Stimulated activated memory B cell treated with anti-CD40 and anti-IgM and Interleukin-4, amounts not matched to agents 10 μg/mL and 1 μg/mL and 100 μg/mL, for 72 hours (primary cell): ENCODE measurements at regions not wholly inside any gene's neighbourhood (a gene's known extent, or its start where the extent isn't known, plus 50 kb on each side); places are given as distances from the start of the nearest gene placed in this dataset.
"Not testable (repeated sequence)": the region's sequence is repeated elsewhere in the genome, so short reads cannot be mapped to it uniquely, and the experiment has no call there.

ENCODE experiments used
- ATAC-seq: fragments of 150-1000 bp; cut with Tn5 transposase; 2 replicates; pipeline ENCODE4 v1.10.0; 2021
- H3K27ac Mint-ChIP-seq: one replicate; pipeline ENCODE4 v1.8.0; 2022; ENCODE audit warnings: mild to moderate bottlenecking, mixed read lengths
- H3K27me3 Mint-ChIP-seq: one replicate; pipeline ENCODE4 v1.8.0; 2022; ENCODE audit warnings: mixed read lengths
- H3K36me3 Mint-ChIP-seq: one replicate; pipeline ENCODE4 v1.8.0; 2022; ENCODE audit warnings: mixed read lengths
- H3K4me1 Mint-ChIP-seq: one replicate; pipeline ENCODE4 v1.8.0; 2022; ENCODE audit warnings: mixed read lengths
- H3K4me3 Mint-ChIP-seq: one replicate; pipeline ENCODE4 v1.8.0; 2022; ENCODE audit warnings: mild to moderate bottlenecking, moderate library complexity, mixed read lengths
- H3K9me3 Mint-ChIP-seq: one replicate; pipeline ENCODE4 v1.8.0; 2022; ENCODE audit warnings: mixed read lengths

GRCh38 chr6:90375681-90376439, 79.2 kb upstream of the BACH2 start:
- ATAC-seq, result peak; percentile 100
- H3K4me3 Mint-ChIP-seq, result peak overlapping the region; percentile 63
- no peaks in the 10 kb centered on the region for H3K9me3 Mint-ChIP-seq
- no peaks in the 10 kb centered on the region for H3K36me3 Mint-ChIP-seq
- H3K27me3 Mint-ChIP-seq, result no peaks in the 10 kb centered on the region
- H3K27ac Mint-ChIP-seq, result peak overlapping the region; percentile 86
- H3K4me1 Mint-ChIP-seq, result peaks cover 28% of the 10 kb centered on the region

GRCh38 chr6:90374201-90374600, 77.6 kb upstream of the BACH2 start:
- no peaks in the 10 kb centered on the region for H3K9me3 Mint-ChIP-seq
- peak overlapping the region; percentile 86 for H3K27ac Mint-ChIP-seq
- peaks cover 40% of the 10 kb centered on the region for H3K4me1 Mint-ChIP-seq
- ATAC-seq, result no peak
- H3K4me3 Mint-ChIP-seq, result no peak overlapping the region
- H3K36me3 Mint-ChIP-seq, result no peaks in the 10 kb centered on the region
- H3K27me3 Mint-ChIP-seq, result no peaks in the 10 kb centered on the region

- Mint-ChIP-seq H3K36me3 (no peaks in the 10 kb centered on the region), H3K4me3 (no peak overlapping the region), H3K4me1 (peaks cover 44% of the 10 kb centered on the region), H3K9me3 (no peaks in the 10 kb centered on the region), H3K27me3 (no peaks in the 10 kb centered on the region), H3K27ac (no peak overlapping the region)
- no peak for ATAC-seq
Measured at GRCh38 chr6:90372885-90373284, 76.2 kb upstream of the BACH2 start.

GRCh38 chr6:90372450-90372849, 75.8 kb upstream of the BACH2 start:
- Mint-ChIP-seq H3K9me3 (no peaks in the 10 kb centered on the region), H3K36me3 (no peaks in the 10 kb centered on the region), H3K27me3 (no peaks in the 10 kb centered on the region), H3K27ac (no peak overlapping the region), H3K4me1 (peaks cover 40% of the 10 kb centered on the region), H3K4me3 (no peak overlapping the region)
- no peak for ATAC-seq

GRCh38 chr6:90370493-90370959, 73.9 kb upstream of the BACH2 start:
- Mint-ChIP-seq H3K4me3 (no peak overlapping the region), H3K36me3 (no peaks in the 10 kb centered on the region), H3K27ac (no peak overlapping the region), H3K9me3 (no peaks in the 10 kb centered on the region), H3K4me1 (peaks cover 26% of the 10 kb centered on the region), H3K27me3 (no peaks in the 10 kb centered on the region)
- ATAC-seq, result no peak

- ATAC-seq, result no peak
- peak overlapping the region; percentile 37 for H3K27ac Mint-ChIP-seq
- no peaks in the 10 kb centered on the region for H3K27me3 Mint-ChIP-seq
- no peak overlapping the region for H3K4me3 Mint-ChIP-seq
- H3K36me3 Mint-ChIP-seq, result no peaks in the 10 kb centered on the region
- H3K4me1 Mint-ChIP-seq, result peaks cover 20% of the 10 kb centered on the region
- H3K9me3 Mint-ChIP-seq, result no peaks in the 10 kb centered on the region
Measured at GRCh38 chr6:90369651-90370050, 73.0 kb upstream of the BACH2 start.

GRCh38 chr6:90369024-90369519, 72.4 kb upstream of the BACH2 start:
- peak; percentile 97 for ATAC-seq
- Mint-ChIP-seq H3K4me3 (no peak overlapping the region), H3K9me3 (no peaks in the 10 kb centered on the region), H3K4me1 (peaks cover 20% of the 10 kb centered on the region), H3K27me3 (no peaks in the 10 kb centered on the region), H3K27ac (peak overlapping the region; percentile 37), H3K36me3 (no peaks in the 10 kb centered on the region)

GRCh38 chr6:90368601-90369000, 72.0 kb upstream of the BACH2 start:
- Mint-ChIP-seq H3K27ac (peak overlapping the region; percentile 37), H3K4me3 (no peak overlapping the region), H3K4me1 (peaks cover 20% of the 10 kb centered on the region), H3K27me3 (no peaks in the 10 kb centered on the region), H3K9me3 (no peaks in the 10 kb centered on the region), H3K36me3 (no peaks in the 10 kb centered on the region)
- ATAC-seq, result no peak

- no peak overlapping the region for H3K27ac Mint-ChIP-seq
- H3K36me3 Mint-ChIP-seq, result no peaks in the 10 kb centered on the region
- H3K27me3 Mint-ChIP-seq, result no peaks in the 10 kb centered on the region
- H3K4me3 Mint-ChIP-seq, result no peak overlapping the region
- peaks cover 20% of the 10 kb centered on the region for H3K4me1 Mint-ChIP-seq
- no peak for ATAC-seq
- no peaks in the 10 kb centered on the region for H3K9me3 Mint-ChIP-seq
Measured at GRCh38 chr6:90368001-90368400, 71.4 kb upstream of the BACH2 start.

GRCh38 chr6:90365565-90366219, 69.0 kb upstream of the BACH2 start:
- Mint-ChIP-seq H3K9me3 (no peaks in the 10 kb centered on the region), H3K27me3 (no peaks in the 10 kb centered on the region)

GRCh38 chr6:90365002-90365401, 68.4 kb upstream of the BACH2 start:
- Mint-ChIP-seq H3K4me3 (no peak overlapping the region), H3K27me3 (no peaks in the 10 kb centered on the region), H3K9me3 (no peaks in the 10 kb centered on the region), H3K27ac (no peak overlapping the region), H3K36me3 (no peaks in the 10 kb centered on the region), H3K4me1 (peaks cover 13% of the 10 kb centered on the region)
- ATAC-seq, result no peak

More at GRCh38 chr6:90365565-90366219, 69.0 kb upstream of the BACH2 start:
- no peak overlapping the region for H3K27ac Mint-ChIP-seq
- H3K4me1 Mint-ChIP-seq, result peaks cover 17% of the 10 kb centered on the region
- H3K4me3 Mint-ChIP-seq, result no peak overlapping the region
- no peak for ATAC-seq
- H3K36me3 Mint-ChIP-seq, result no peaks in the 10 kb centered on the region

GRCh38 chr6:90364286-90364685, 67.6 kb upstream of the BACH2 start:
- ATAC-seq, result no peak
- H3K27me3 Mint-ChIP-seq, result no peaks in the 10 kb centered on the region
- H3K9me3 Mint-ChIP-seq, result no peaks in the 10 kb centered on the region
- no peak overlapping the region for H3K4me3 Mint-ChIP-seq
- no peaks in the 10 kb centered on the region for H3K36me3 Mint-ChIP-seq
- H3K27ac Mint-ChIP-seq, result no peak overlapping the region
- peaks cover 8% of the 10 kb centered on the region for H3K4me1 Mint-ChIP-seq

- H3K9me3 Mint-ChIP-seq, result no peaks in the 10 kb centered on the region
- no peak overlapping the region for H3K4me3 Mint-ChIP-seq
- ATAC-seq, result no peak
- H3K4me1 Mint-ChIP-seq, result no peaks in the 10 kb centered on the region
- H3K27ac Mint-ChIP-seq, result no peak overlapping the region
- H3K36me3 Mint-ChIP-seq, result no peaks in the 10 kb centered on the region
- no peaks in the 10 kb centered on the region for H3K27me3 Mint-ChIP-seq
Measured at GRCh38 chr6:90362318-90362717, 65.7 kb upstream of the BACH2 start.

- Mint-ChIP-seq H3K4me3 (no peak overlapping the region), H3K36me3 (no peaks in the 10 kb centered on the region), H3K4me1 (no peaks in the 10 kb centered on the region), H3K27me3 (no peaks in the 10 kb centered on the region), H3K27ac (no peak overlapping the region), H3K9me3 (no peaks in the 10 kb centered on the region)
- no peak for ATAC-seq
Measured at GRCh38 chr6:90361174-90361573, 64.5 kb upstream of the BACH2 start.

GRCh38 chr6:90358036-90358770, 61.6 kb upstream of the BACH2 start:
- H3K4me1 Mint-ChIP-seq, H3K4me3 Mint-ChIP-seq, H3K27me3 Mint-ChIP-seq, H3K36me3 Mint-ChIP-seq, ATAC-seq, H3K27ac Mint-ChIP-seq, H3K9me3 Mint-ChIP-seq: not testable (repeated sequence)
